GM23338 (cell line): ENCODE measurements at regions not wholly inside any gene's neighbourhood (a gene's known extent, or its start where the extent isn't known, plus 50 kb on each side); places are given as distances from the start of the nearest gene placed in this dataset.

ENCODE experiments used
- ATAC-seq: fragments of 200-7000 bp; cut with Tn5 transposase; 3 replicates; pipeline ENCODE4 v1.9.1; 2020
- DNase-seq: peaks from one replicate; pipeline ENCODE4 v3.0.0-alpha.2; 2015; ENCODE audit warnings: low spot score
- H2AFZ ChIP-seq: fragments of 200-600 bp; sonication (generic); 2 replicates; pipeline ENCODE4 v1.8.0; 2016; ENCODE audit warnings: antibody characterized with exemption, mild to moderate bottlenecking, moderate library complexity
- H3F3A ChIP-seq: fragments of 200-600 bp; sonication (generic); replicated peaks from 2 replicates; pipeline ENCODE4 v1.8.0; 2017; ENCODE audit warnings: antibody characterized with exemption, mixed run types, low read depth
- H3K27ac ChIP-seq: fragments of 200-600 bp; sonication (generic); 2 replicates; pipeline ENCODE4 v1.6.1; 2016; ENCODE audit warnings: low read depth
- H3K27me3 ChIP-seq: fragments of 200-600 bp; sonication (generic); 2 replicates; pipeline ENCODE4 v1.8.0; 2016; ENCODE audit warnings: mild to moderate bottlenecking, mixed run types, moderate library complexity; ENCODE audit not compliant: insufficient read depth
- H3K36me3 ChIP-seq: fragments of 200-600 bp; sonication (generic); 2 replicates; pipeline ENCODE4 v1.8.0; 2016; ENCODE audit warnings: mild to moderate bottlenecking; ENCODE audit not compliant: insufficient read depth
- H3K4me1 ChIP-seq: fragments of 200-600 bp; sonication (generic); 2 replicates; pipeline ENCODE4 v1.8.0; 2016; ENCODE audit warnings: mild to moderate bottlenecking, moderate library complexity; ENCODE audit not compliant: insufficient read depth
- H3K4me2 ChIP-seq: fragments of 200-600 bp; sonication (generic); 2 replicates; pipeline ENCODE4 v1.7.1; 2017; ENCODE audit warnings: mixed run types
- H3K4me3 ChIP-seq: fragments of 200-600 bp; sonication (generic); 2 replicates; pipeline ENCODE4 v1.6.1; 2016; ENCODE audit warnings: mixed run types
- H3K79me2 ChIP-seq: fragments of 200-600 bp; sonication (generic); replicated peaks from 2 replicates; pipeline ENCODE4 v1.8.0; 2017; ENCODE audit warnings: mild to moderate bottlenecking; ENCODE audit not compliant: insufficient read depth
- H3K9me2 ChIP-seq: fragments of 200-600 bp; sonication (generic); 2 replicates; pipeline ENCODE4 v1.8.0; 2017; ENCODE audit not compliant: insufficient read depth
- H4K20me1 ChIP-seq: fragments of 200-600 bp; sonication (generic); replicated peaks from 2 replicates; pipeline ENCODE4 v1.8.0; 2017; ENCODE audit warnings: mild to moderate bottlenecking; ENCODE audit not compliant: insufficient read depth
- H3K27ac Mint-ChIP-seq: 2 replicates; pipeline ENCODE4 v1.8.0; 2020; ENCODE audit warnings: inconsistent platforms, mild to moderate bottlenecking, moderate library complexity, mixed read lengths
- H3K27me3 Mint-ChIP-seq: 3 replicates; pipeline ENCODE4 v1.8.0; 2022; ENCODE audit warnings: low read depth, mild to moderate bottlenecking, moderate library complexity, mixed read lengths, inconsistent platforms; ENCODE audit not compliant: insufficient read depth, poor library complexity
- H3K36me3 Mint-ChIP-seq: 3 replicates; pipeline ENCODE4 v1.8.0; 2021; ENCODE audit warnings: low read depth, mild to moderate bottlenecking, inconsistent platforms, moderate library complexity, mixed read lengths
- H3K4me1 Mint-ChIP-seq: 3 replicates; pipeline ENCODE4 v1.8.0; 2020; ENCODE audit warnings: mild to moderate bottlenecking, inconsistent platforms, mixed read lengths
- H3K4me3 Mint-ChIP-seq: 3 replicates; pipeline ENCODE4 v1.8.0; 2021; ENCODE audit warnings: moderate library complexity, mild to moderate bottlenecking, inconsistent platforms, mixed read lengths
- H3K9me3 Mint-ChIP-seq: 3 replicates; pipeline ENCODE4 v1.8.0; 2020; ENCODE audit warnings: moderate library complexity, mild to moderate bottlenecking, inconsistent platforms, mixed read lengths
- CREB1 ChIP-seq: fragments of 250-450 bp; sonication (Bioruptor Pico); IDR thresholded peaks from 2 replicates; pipeline ENCODE4 v1.5.0; 2020; ENCODE audit warnings: low read depth, mild to moderate bottlenecking, moderate library complexity
- CTCF ChIP-seq, 2 experiments: fragments of 200-600 bp in 1 of 2; sonication (generic) in 1 of 2; conservative IDR thresholded peaks; 2 replicates each; pipeline versions ENCODE4 v1.5.1 to v1.6.1; 2016 to 2017; ENCODE audit warnings: antibody characterized with exemption in 2 of 2, low read depth in 2 of 2, mild to moderate bottlenecking in 2 of 2, moderate library complexity in 1 of 2
- ETS1 ChIP-seq: IDR thresholded peaks from 2 replicates; pipeline ENCODE4 v1.6.1; 2016; ENCODE audit warnings: antibody characterized with exemption
- EZH2 ChIP-seq: fragments of 200-600 bp; sonication (generic); IDR thresholded peaks from one replicate; pipeline ENCODE4 v1.8.0; 2017; ENCODE audit warnings: antibody characterized with exemption, mild to moderate bottlenecking, low read depth; ENCODE audit not compliant: unreplicated experiment
- EZH2phosphoT487 ChIP-seq: fragments of 200-600 bp; sonication (generic); IDR thresholded peaks from one replicate; pipeline ENCODE4 v1.8.1; 2018; ENCODE audit warnings: antibody characterized with exemption; ENCODE audit not compliant: unreplicated experiment
- JUNB ChIP-seq: IDR thresholded peaks from one replicate; pipeline ENCODE4 v1.6.1; 2016; ENCODE audit warnings: antibody characterized with exemption; ENCODE audit not compliant: unreplicated experiment
- POLR2AphosphoS5 ChIP-seq: IDR thresholded peaks from 2 replicates; pipeline ENCODE4 v1.6.1; 2016; ENCODE audit warnings: antibody characterized with exemption, low read depth
- REST ChIP-seq: IDR thresholded peaks from one replicate; pipeline ENCODE4 v1.6.1; 2018; ENCODE audit warnings: antibody characterized with exemption; ENCODE audit not compliant: unreplicated experiment
- STAT1 ChIP-seq: IDR thresholded peaks from one replicate; pipeline ENCODE4 v1.6.1; 2016; ENCODE audit warnings: antibody characterized with exemption; ENCODE audit not compliant: unreplicated experiment
- ZNF114 ChIP-seq: fragments of 250-450 bp; sonication (Bioruptor Pico); IDR thresholded peaks from 2 replicates; pipeline ENCODE4 v1.5.0; 2020; ENCODE audit warnings: mild to moderate bottlenecking, moderate library complexity
- ZNF331 ChIP-seq: fragments of 250-450 bp; sonication (Bioruptor Pico); IDR thresholded peaks from 2 replicates; pipeline ENCODE4 v1.5.0; 2020; ENCODE audit warnings: low read depth, mild to moderate bottlenecking, moderate library complexity
- ZNF462 ChIP-seq: fragments of 250-450 bp; sonication (Bioruptor Pico); IDR thresholded peaks from 2 replicates; pipeline ENCODE4 v1.5.0; 2020; ENCODE audit warnings: mild to moderate bottlenecking, moderate library complexity

- H2AFZ ChIP-seq, result peak overlapping the region; percentile 40; the same call in 1 of the 2 replicates
- H3K4me3 Mint-ChIP-seq, result no peak overlapping the region
- H3K27me3 ChIP-seq, result no peaks in the 10 kb centered on the region
- peak overlapping the region; percentile 46 for H3K4me2 ChIP-seq
- no peaks in the 10 kb centered on the region for H3K79me2 ChIP-seq
- no peaks in the 10 kb centered on the region for H3F3A ChIP-seq
- no peak overlapping the region for H3K4me3 ChIP-seq
- H3K27ac Mint-ChIP-seq, result peak overlapping the region; percentile 40; the same call in 1 of the 2 replicates
- H3K4me1 ChIP-seq, result peaks cover 29% of the 10 kb centered on the region
- peaks cover 34% of the 10 kb centered on the region for H3K4me1 Mint-ChIP-seq
- no peaks in the 10 kb centered on the region for H3K36me3 Mint-ChIP-seq
- H3K27ac ChIP-seq, result peak overlapping the region; percentile 26; the same call in 1 of the 2 replicates
- ATAC-seq (peak; percentile 63), DNase-seq (no peak)
- H3K36me3 ChIP-seq, result no peaks in the 10 kb centered on the region
- no peaks in the 10 kb centered on the region for H3K27me3 Mint-ChIP-seq
- peaks cover 9% of the 10 kb centered on the region for H3K9me2 ChIP-seq
- no peak for TF ChIP-seq EZH2
- TF ChIP-seq REST, result no peak
- no peak for TF ChIP-seq EZH2phosphoT487
- TF ChIP-seq JUNB, result no peak
- TF ChIP-seq POLR2AphosphoS5, result no peak
- TF ChIP-seq CREB1 (CRISPR knock-in tag), result no peak
- TF ChIP-seq ZNF462 (CRISPR knock-in tag), result no peak
- TF ChIP-seq CTCF (conservative IDR thresholded peaks at IDR 0.05; ENCODE audit: low read depth in 2 of 2), result no peak
- TF ChIP-seq STAT1, result no peak
- no peak for TF ChIP-seq ZNF114 (CRISPR knock-in tag)
- no peak for TF ChIP-seq ZNF331 (CRISPR knock-in tag)
- TF ChIP-seq ETS1, result no peak
- no peaks in the 10 kb centered on the region for H4K20me1 ChIP-seq
- H3K9me3 Mint-ChIP-seq, result no peaks in the 10 kb centered on the region
Measured at GRCh38 chr5:167764641-167765289, 526.7 kb upstream of the WWC1 start.
